Right lobe of liver (tissue), 6 donors: ENCODE measurements at regions not wholly inside any gene's neighbourhood (a gene's known extent, or its start where the extent isn't known, plus 50 kb on each side); places are given as distances from the start of the nearest gene placed in this dataset.
A peak's percentile ranks its signal among the peaks of the same experiment; 100 is the strongest.

ENCODE experiments used
- ATAC-seq, 4 donors: fragments of 200-7000 bp; cut with Tn5 transposase; one replicate each; pipeline ENCODE4 v1.9.1; 2020; ENCODE audit warnings: mild to moderate bottlenecking in 4 of 4, moderate library complexity in 4 of 4
- DNase-seq, 3 donors: peaks; one replicate each; pipeline ENCODE4 v3.0.0-alpha.2; 2020
- H3K27ac ChIP-seq, 3 donors: fragments of 200-600 bp; one replicate each; pipeline ENCODE4 v1.8.0; 2022
- H3K27me3 ChIP-seq, 2 donors: fragments of 200-600 bp; one replicate each; pipeline ENCODE4 v1.8.0; 2022
- H3K36me3 ChIP-seq, 4 donors: fragments of 200-600 bp; sonication (generic) in 1 of 4; one replicate each; pipeline versions ENCODE4 v1.5.1 to v1.8.0; 2017 to 2022; ENCODE audit warnings: control low read depth in 1 of 4
- H3K4me1 ChIP-seq, 4 donors: fragments of 200-600 bp; sonication (generic) in 1 of 4; one replicate each; pipeline versions ENCODE4 v1.5.1 to v1.8.0; 2017 to 2022; ENCODE audit warnings: control low read depth in 1 of 4
- H3K4me3 ChIP-seq, 3 donors: fragments of 200-600 bp; one replicate each; pipeline ENCODE4 v1.8.0; 2022
- H3K9me3 ChIP-seq, 4 donors: fragments of 200-600 bp; sonication (generic) in 1 of 4; one replicate each; pipeline versions ENCODE4 v1.5.1 to v1.8.0; 2017 to 2022; ENCODE audit warnings: control low read depth in 1 of 4
- CTCF ChIP-seq, 4 donors: fragments of 200-600 bp in 3 of 4; fragments of 450-650 bp in 1 of 4; IDR thresholded peaks; one replicate each; pipeline versions ENCODE4 v1.5.1 to v1.8.0; 2016 to 2022; ENCODE audit warnings: antibody characterized with exemption in 4 of 4, mild to moderate bottlenecking in 2 of 4
- POLR2A ChIP-seq: fragments of 450-650 bp; IDR thresholded peaks from one replicate; pipeline ENCODE4 v1.6.1; 2017; ENCODE audit warnings: antibody characterized with exemption, mild to moderate bottlenecking
- WGBS: methylation state at CpG from one replicate; pipeline ENCODE4 v1.1.6; 2018; ENCODE audit warnings: low coverage, low lambda C conversion rate; ENCODE audit not compliant: insufficient coverage; ENCODE audit errors: missing lambda C conversion rate; 5-methylcytosine and 5-hydroxymethylcytosine counted together
- intact Hi-C, 2 donors: fragments of 100-400 bp; cut with DNase I; formaldehyde crosslinking; loops; one replicate each; pipeline versions ENCODE4 v1.11.2 to v1.14.1; 2022
- donor health status: DM: no; HTN: yes; CAD: no.
- donor health status: DM: no; HTN: no; CAD: no.
- donor health status: DM: no; HTN: no; CAD: no.
- donor health status: DM: no; HTN: yes; CAD: no.
- donor health status: DM: no; HTN: yes; CAD: no.

GRCh38 chr5:141740885-141741284 lies 58.9 kb upstream of the ARAP3 start:
- H3K27ac ChIP-seq = no peak overlapping the region
- no peaks in the 10 kb centered on the region for H3K36me3 ChIP-seq
- DNase-seq = no peak
- no peak for TF ChIP-seq CTCF (IDR thresholded peaks at IDR 0.05)
- no peak for TF ChIP-seq POLR2A
- 59% methylated on average over 3 of the region's 6 CpGs for WGBS
- no peak for ATAC-seq
- H3K4me1 ChIP-seq = no peaks in the 10 kb centered on the region
- H3K27me3 ChIP-seq = no peaks in the 10 kb centered on the region
- no peak overlapping the region for H3K4me3 ChIP-seq
- H3K9me3 ChIP-seq = no peaks in the 10 kb centered on the region
- intact Hi-C loops = no loop called here

DNA sequence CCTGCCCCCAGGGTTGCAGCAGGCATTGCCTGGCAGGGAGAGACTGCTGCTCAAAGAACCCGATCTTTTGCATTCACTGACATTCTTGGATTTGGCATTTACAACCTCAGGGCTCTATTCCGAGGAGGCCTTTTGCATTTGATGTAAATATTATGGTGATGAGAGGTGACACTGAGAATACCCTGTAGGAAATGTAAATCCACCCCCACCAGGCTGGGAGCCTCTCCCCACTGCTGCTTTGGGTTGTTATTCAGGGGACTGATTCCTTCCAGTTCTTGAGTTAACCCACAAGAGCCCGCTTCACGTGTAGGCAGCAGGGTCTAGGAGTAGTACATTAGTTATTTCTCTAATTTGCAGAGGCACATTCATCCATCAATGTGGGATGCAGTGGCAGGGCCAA lies 55.5 kb upstream of the ARAP3 start:
- no peaks in the 10 kb centered on the region for H3K4me1 ChIP-seq
- no peak for ATAC-seq
- WGBS = 32% methylated on average over 3 of the region's 4 CpGs
- TF ChIP-seq POLR2A (no peak), CTCF (IDR thresholded peaks at IDR 0.05) (no peak)
- no peak for DNase-seq
- H3K27ac ChIP-seq = no peak overlapping the region
- intact Hi-C loops = no loop called here
- H3K4me3 ChIP-seq = no peak overlapping the region
- H3K36me3 ChIP-seq = no peaks in the 10 kb centered on the region
- no peaks in the 10 kb centered on the region for H3K27me3 ChIP-seq
- H3K9me3 ChIP-seq = no peaks in the 10 kb centered on the region

DNA sequence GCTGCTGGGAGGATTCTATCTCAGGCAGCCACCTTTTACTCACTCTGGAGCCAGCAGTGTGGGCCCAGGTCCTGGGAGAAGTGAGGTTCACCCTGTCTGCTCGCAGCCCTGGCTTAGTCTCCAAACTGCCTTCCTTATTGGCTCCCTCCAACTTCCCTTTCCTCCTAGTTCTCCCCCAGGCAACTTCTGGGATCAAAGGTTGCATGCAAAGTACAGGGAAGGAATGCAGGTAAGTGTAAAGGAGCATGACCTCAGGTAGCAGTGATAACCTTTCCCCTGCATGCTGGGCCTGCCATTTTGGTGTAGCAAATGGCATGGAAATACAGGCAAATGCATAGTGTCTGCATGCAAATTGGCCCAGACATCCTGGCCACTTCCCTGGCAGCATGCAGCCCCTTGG lies 53.8 kb upstream of the ARAP3 start:
- TF ChIP-seq CTCF (IDR thresholded peaks at IDR 0.05) (no peak), POLR2A (no peak)
- DNase-seq (no peak), ATAC-seq (no peak)
- Histone ChIP-seq H3K4me3 (no peak overlapping the region), H3K27ac (no peak overlapping the region), H3K4me1 (no peaks in the 10 kb centered on the region), H3K9me3 (no peaks in the 10 kb centered on the region), H3K27me3 (no peaks in the 10 kb centered on the region), H3K36me3 (no peaks in the 10 kb centered on the region)
- no CpG with 5 or more reads among the region's 1 CpG for WGBS
- intact Hi-C loops = no loop called here

GRCh38 chr5:141734501-141735229 lies 52.6 kb upstream of the ARAP3 start:
- intact Hi-C loops = no loop called here
- no peaks in the 10 kb centered on the region for H3K27me3 ChIP-seq
- TF ChIP-seq POLR2A (no peak), CTCF (IDR thresholded peaks at IDR 0.05) (no peak)
- no peaks in the 10 kb centered on the region for H3K36me3 ChIP-seq
- 8% methylated on average over 2 of the region's 4 CpGs for WGBS
- H3K9me3 ChIP-seq = no peaks in the 10 kb centered on the region
- H3K4me3 ChIP-seq = no peak overlapping the region
- ATAC-seq = peak; percentile 47 to 73 (median 64)
- DNase-seq = peak in 1 of 3 donors; percentile 37
- H3K27ac ChIP-seq = no peak overlapping the region
- no peaks in the 10 kb centered on the region for H3K4me1 ChIP-seq
